HG02938 (cell line): ENCODE measurements at regions not wholly inside any gene's neighbourhood (a gene's known extent, or its start where the extent isn't known, plus 50 kb on each side); places are given as distances from the start of the nearest gene placed in this dataset.
"Not testable (repeated sequence)": the region's sequence is repeated elsewhere in the genome, so short reads cannot be mapped to it uniquely, and the experiment has no call there.

Experiments
- ATAC-seq: cut with Tn5 transposase; IDR thresholded peaks from one replicate; pipeline ENCODE4 v1.9.1; 2021; ENCODE audit warnings: mild to moderate bottlenecking, moderate library complexity; ENCODE audit not compliant: unreplicated experiment

DNA sequence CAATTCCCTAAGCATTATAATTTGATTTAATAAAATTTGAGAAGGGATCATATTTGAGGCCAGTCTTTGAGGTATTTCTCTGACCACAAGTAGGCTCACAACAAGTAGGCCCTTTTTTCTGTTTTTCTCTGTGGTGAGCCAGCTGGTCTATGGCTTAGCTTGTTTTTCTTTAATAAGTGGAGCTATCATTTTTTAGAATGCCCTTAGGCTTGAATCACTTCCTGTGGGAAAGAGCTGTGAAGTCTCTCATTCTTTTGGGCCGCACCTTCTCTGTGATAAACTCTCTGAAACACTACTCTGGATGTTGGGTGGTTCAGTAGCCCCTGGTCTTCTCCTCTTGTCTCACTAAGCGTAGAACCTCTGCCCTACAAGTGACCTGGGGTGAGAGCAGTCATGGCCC, 235.9 kb downstream of the SUCLG1 start:
- ATAC-seq, result no peak

GRCh38 chr2:84221102-84221501, 238.0 kb downstream of the SUCLG1 start:
- not testable (repeated sequence) for ATAC-seq

DNA sequence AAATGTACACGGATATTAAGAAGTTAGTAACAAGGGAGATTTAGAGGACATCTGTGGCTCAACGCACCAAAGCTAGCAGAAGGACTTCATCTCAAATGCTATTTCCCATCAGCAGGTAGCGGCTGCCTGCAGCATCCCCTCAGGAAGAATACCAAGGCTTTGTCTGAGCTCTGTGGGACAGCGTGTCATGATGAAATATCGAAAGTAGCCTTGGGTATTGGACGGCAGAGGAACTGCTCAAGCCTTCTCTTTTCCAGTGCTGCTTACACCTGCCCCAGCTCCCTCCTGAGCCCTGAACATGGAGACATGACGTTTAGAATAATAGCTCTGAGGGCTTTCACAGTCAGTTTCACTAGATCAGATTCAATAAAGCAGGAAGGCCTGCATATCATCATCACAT, 241.6 kb downstream of the SUCLG1 start:
- ATAC-seq, result no peak

GRCh38 chr2:84214455-84214854, 244.6 kb downstream of the SUCLG1 start:
- no peak for ATAC-seq

DNA sequence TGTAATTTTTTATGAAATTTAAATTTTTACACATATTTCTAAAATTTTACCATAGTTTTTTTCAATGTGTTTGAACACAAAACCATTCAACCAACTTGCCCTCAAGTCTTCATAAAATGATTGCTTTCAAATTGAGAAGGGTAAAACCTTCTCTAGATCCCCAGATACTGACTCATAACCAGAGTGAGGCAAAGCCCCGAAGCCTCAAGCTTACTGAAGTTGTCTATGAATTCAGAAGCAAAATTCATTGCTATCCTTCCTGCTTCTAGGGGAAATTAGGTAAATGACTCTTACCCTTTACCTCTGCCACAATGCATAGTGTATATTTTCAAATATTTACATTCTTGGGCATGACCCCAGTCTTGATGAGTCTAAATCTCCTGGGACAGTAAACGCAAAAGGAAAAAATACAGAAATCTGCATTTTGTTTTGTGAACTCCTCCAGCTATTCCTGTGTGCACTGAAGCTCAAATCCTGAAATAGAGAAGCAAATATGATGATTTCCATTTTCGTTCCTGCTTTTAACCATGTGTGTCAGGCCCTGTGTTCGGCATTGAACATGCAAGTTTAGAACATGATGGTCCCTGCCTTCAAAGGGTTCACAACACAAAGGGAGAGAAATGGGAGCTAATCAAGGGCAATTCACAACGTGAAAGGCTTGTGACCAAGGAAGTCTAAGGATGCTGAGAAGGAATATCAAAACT, 246.3 kb downstream of the SUCLG1 start:
- ATAC-seq, result peak; percentile 87

GRCh38 chr2:84209941-84210340, 249.1 kb downstream of the SUCLG1 start:
- no peak for ATAC-seq

DNA sequence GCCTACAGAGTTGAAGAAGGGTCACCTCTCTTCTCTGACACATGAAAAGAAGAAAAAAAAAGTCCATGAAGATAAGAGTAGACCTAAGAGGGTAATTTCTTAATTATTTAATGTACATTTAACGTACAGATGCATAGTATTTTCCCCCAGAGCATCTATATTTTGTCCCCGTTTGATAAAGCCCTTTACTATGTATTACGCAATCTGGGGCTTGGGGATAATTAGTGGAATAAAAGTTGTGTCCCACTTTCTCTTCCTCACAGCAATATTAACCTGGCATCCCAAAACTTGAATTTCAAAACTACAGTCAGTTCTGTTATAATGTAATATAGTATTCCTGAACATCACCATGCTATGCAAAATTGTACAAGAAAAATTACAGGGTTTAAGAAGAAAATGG, 254.1 kb downstream of the SUCLG1 start:
- no peak for ATAC-seq

GRCh38 chr2:84202166-84202565, 256.9 kb downstream of the SUCLG1 start:
- no peak for ATAC-seq

- ATAC-seq, result no peak
Observed at GRCh38 chr2:84201158-84201557, 257.9 kb downstream of the SUCLG1 start.

DNA sequence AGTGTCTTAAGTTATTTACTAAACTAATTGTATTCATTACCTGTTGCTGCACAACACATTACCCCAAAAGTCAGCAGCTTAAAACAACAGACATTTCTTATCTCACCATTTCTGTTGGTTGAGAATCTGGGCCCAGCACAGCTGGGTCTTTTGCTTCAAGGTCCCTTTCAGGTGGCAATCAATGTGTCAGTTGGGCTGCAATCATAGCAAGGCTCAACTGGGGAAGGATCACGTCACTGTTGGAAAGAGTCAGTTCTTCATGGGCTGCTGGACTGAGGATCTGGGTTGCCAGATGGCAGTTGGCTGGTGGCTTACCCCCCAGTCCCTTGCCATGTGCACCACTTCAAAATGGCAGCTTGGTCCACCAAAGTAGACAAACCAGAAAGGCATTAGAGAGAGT, 261.2 kb downstream of the SUCLG1 start:
- ATAC-seq, result no peak

DNA sequence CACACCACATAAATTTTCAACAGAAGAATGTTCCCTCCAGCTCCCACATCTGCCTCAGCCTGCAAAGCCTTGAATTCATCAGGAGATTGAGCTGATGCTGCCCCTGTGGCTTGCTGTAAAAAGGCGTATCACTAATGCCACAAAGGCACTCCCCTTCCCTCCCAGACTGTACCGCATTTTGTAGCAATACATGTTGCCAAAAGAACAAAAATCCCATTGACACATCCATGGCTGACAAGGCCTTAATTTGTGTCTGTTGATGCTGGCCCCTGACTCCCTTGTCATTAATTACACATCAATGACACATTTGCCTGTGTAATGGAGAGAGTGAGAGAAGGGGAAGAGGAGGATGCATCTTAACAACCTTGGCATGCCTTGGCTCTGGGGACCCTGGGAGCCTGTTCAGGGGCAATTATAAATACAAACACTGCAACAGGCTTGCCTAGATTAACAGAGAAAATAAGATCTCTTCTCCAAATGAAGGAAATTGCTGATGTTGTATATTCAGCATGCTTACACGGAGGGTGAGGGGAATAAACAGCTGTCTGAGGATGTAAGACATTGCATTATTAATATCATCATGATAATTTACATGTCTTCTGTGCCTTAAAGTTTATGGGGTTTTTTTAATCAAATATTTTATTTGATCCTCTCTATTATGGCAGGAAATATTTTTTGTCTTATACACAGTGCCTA, 264.0 kb downstream of the SUCLG1 start:
- ATAC-seq, result no peak

- ATAC-seq, result no peak
Observed at GRCh38 chr2:84194181-84194580, 264.9 kb downstream of the SUCLG1 start.

DNA sequence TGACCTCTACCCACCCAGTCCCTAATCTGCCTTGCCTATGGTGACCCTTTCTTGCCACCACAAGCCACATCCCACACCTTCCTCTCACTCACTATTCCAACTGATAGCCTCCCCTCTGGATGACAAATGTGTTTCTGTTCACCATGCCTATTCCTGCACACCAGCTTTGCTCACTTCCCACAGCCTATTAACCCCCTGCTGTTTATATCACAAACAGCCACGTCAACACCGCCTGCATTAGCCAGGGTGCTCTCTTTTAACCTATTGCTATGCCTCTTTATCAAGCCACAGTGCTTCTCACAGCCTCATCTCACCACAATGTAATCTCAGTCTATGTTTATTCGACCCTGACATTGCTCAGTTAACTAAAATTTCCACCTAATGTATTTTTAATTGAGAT, 271.8 kb downstream of the SUCLG1 start:
- ATAC-seq, result no peak

GRCh38 chr2:84181927-84182326, 277.2 kb downstream of the SUCLG1 start:
- ATAC-seq, result no peak

GRCh38 chr2:84177733-84178132, 281.3 kb downstream of the SUCLG1 start:
- no peak for ATAC-seq

DNA sequence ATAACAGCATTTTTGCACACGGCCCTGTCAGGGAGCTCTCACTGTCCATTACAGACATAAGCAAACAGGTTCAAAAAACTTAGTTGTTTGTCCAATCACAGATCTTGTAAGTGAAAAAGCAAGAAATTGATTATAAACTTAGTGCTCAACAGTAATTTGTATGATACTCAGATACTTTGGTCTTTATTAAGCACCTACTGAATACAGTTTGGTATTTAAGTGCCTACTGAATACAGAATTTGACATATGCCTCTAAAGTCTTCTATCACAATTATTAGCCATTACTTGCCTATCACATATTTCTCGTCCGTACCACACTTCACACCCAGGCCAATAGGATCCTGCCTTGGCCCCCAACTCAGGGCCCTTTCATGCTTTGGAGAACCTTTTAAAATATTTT, 283.1 kb downstream of the SUCLG1 start:
- no peak for ATAC-seq

- no peak for ATAC-seq
Observed at GRCh38 chr2:84175340-84175739, 283.7 kb downstream of the SUCLG1 start.

- ATAC-seq, result no peak
Observed at GRCh38 chr2:84173041-84173440, 286.0 kb downstream of the SUCLG1 start.

DNA sequence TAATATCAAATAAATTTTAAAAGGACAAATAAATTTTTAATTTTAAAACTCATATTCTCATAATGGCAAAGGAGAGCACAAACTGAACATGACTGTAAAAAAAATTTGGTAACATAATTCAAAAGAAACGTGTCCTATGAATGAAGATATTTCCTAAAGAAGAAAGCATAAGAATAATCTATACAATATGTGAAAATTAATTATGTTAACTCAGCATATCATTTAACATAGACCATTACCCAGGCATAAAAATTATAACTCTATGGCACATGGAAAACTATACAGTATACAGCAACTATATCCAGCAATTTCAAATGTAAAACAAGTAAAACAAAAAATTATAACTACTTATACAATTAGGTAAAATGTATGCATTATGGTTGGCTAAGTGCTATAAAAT, 288.1 kb downstream of the SUCLG1 start:
- ATAC-seq, result no peak

DNA sequence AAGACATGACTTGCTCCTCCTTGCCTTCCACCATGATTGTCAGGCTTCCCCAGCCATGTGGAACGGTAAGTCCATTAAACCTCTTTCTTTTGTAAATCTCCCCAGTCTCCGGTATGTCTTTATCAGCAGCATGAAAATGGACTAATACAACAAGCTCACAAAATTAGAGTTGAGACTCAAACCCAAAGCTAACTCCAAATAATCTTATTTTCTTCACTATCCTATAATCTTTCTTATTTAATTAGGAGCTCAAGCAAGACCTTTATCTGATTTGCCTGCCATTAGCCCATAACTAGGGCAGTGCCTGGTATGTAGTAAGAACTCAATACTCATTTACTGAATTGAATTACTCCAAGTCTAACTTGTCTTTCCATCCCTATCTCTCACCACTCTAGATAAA, 289.2 kb downstream of the SUCLG1 start:
- ATAC-seq, result no peak

- not testable (repeated sequence) for ATAC-seq
Observed at GRCh38 chr2:84168552-84168951, 290.5 kb downstream of the SUCLG1 start.

- ATAC-seq, result no peak
Observed at GRCh38 chr2:84165256-84165655, 293.8 kb downstream of the SUCLG1 start.

DNA sequence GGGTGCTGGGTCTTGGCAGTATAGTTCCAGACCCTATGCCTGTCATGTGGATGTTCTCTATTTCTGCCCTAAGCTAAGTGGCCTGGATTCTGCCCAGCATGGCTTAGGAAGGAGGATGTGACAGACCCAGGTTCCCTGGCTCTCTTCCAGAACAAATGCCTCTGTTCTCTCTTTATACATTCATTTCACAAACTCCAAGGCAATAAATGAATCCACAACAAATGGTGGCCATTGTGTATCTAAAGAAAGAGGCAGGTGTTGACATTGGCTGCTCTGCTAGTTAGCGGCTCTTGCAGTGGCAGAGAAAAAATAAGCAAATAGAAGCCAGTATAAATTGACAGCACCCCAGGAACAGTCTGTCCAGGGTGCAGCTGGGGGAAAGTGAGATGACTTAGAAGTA, 298.6 kb downstream of the SUCLG1 start:
- ATAC-seq, result no peak
